Glomerular visceral epithelial cell (primary cell): ENCODE measurements at regions not wholly inside any gene's neighbourhood (a gene's known extent, or its start where the extent isn't known, plus 50 kb on each side); places are given as distances from the start of the nearest gene placed in this dataset.

ENCODE experiments used
- DNase-seq: peaks from one replicate; pipeline ENCODE4 v3.0.0-alpha.2; 2016; ENCODE audit errors: extremely low spot score

- DNase-seq, result no peak
These were observed 754.5 kb upstream of the ALCAM start for GRCh38 chr3:104612218-104612617.

- no peak for DNase-seq
These were observed 752.1 kb upstream of the ALCAM start for GRCh38 chr3:104614564-104614963.

GRCh38 chr3:104628185-104628789 is 738.4 kb upstream of the ALCAM start:
- peak; percentile 51 for DNase-seq

GRCh38 chr3:104629038-104629437 is 737.7 kb upstream of the ALCAM start:
- DNase-seq, result peak; percentile 53

- DNase-seq, result no peak
These were observed 735.5 kb upstream of the ALCAM start for GRCh38 chr3:104631254-104631653.

GRCh38 chr3:104632521-104632920 is 734.2 kb upstream of the ALCAM start:
- DNase-seq, result no peak

GRCh38 chr3:104632947-104633346 is 733.8 kb upstream of the ALCAM start:
- DNase-seq, result no peak

GRCh38 chr3:104635872-104636580 is 730.7 kb upstream of the ALCAM start:
- DNase-seq, result no peak

- DNase-seq, result no peak
These were observed 723.9 kb upstream of the ALCAM start for GRCh38 chr3:104642827-104643226.

GRCh38 chr3:104646196-104646595 is 720.5 kb upstream of the ALCAM start:
- no peak for DNase-seq

- DNase-seq, result no peak
These were observed 717.9 kb upstream of the ALCAM start for GRCh38 chr3:104648823-104649222.

GRCh38 chr3:104669083-104669482 is 697.6 kb upstream of the ALCAM start:
- DNase-seq, result no peak

- no peak for DNase-seq
These were observed 694.4 kb upstream of the ALCAM start for GRCh38 chr3:104672331-104672730.

- no peak for DNase-seq
These were observed 692.7 kb upstream of the ALCAM start for GRCh38 chr3:104673981-104674380.

GRCh38 chr3:104676241-104676640 is 690.5 kb upstream of the ALCAM start:
- no peak for DNase-seq

GRCh38 chr3:104677932-104678331 is 688.8 kb upstream of the ALCAM start:
- DNase-seq, result no peak

- no peak for DNase-seq
These were observed 681.2 kb upstream of the ALCAM start for GRCh38 chr3:104685492-104685891.

GRCh38 chr3:104687362-104687761 is 679.3 kb upstream of the ALCAM start:
- DNase-seq, result no peak

- no peak for DNase-seq
These were observed 670.2 kb upstream of the ALCAM start for GRCh38 chr3:104696470-104696869.

GRCh38 chr3:104711406-104711805 is 655.3 kb upstream of the ALCAM start:
- no peak for DNase-seq

GRCh38 chr3:104715972-104716371 is 650.7 kb upstream of the ALCAM start:
- DNase-seq, result no peak

GRCh38 chr3:104717828-104718196 is 648.9 kb upstream of the ALCAM start:
- no peak for DNase-seq

GRCh38 chr3:104723000-104723399 is 643.7 kb upstream of the ALCAM start:
- DNase-seq, result no peak

- no peak for DNase-seq
These were observed 635.6 kb upstream of the ALCAM start for GRCh38 chr3:104731074-104731473.
